Esophagus squamous epithelium (tissue), 5 donors: ENCODE measurements at regions not wholly inside any gene's neighbourhood (a gene's known extent, or its start where the extent isn't known, plus 50 kb on each side); places are given as distances from the start of the nearest gene placed in this dataset.
"Not testable (repeated sequence)": the region's sequence is repeated elsewhere in the genome, so short reads cannot be mapped to it uniquely, and the experiment has no call there.

Source experiments
- DNase-seq: peaks from one replicate; lab custom pipeline; 2025; lab: John Stamatoyannopoulos, UW
- H3K27ac ChIP-seq, 4 donors: fragments of 200-600 bp; sonication (generic); one replicate each; pipeline ENCODE4 v1.5.1; 2016 to 2019; ENCODE audit warnings: mild to moderate bottlenecking in 1 of 4
- H3K27me3 ChIP-seq, 4 donors: fragments of 200-600 bp; sonication (generic); 1 replicate in 3 of 4; 2 replicates in 1 of 4; pipeline versions ENCODE4 v1.5.1 to v1.6.0; 2017 to 2021; ENCODE audit warnings: antibody characterized with exemption in 1 of 4
- H3K36me3 ChIP-seq, 3 donors: fragments of 200-600 bp; sonication (generic); one replicate each; pipeline ENCODE4 v1.5.1; 2016 to 2019
- H3K4me1 ChIP-seq, 3 donors: fragments of 200-600 bp; sonication (generic); one replicate each; pipeline ENCODE4 v1.5.1; 2017 to 2019
- H3K4me3 ChIP-seq, 4 donors: fragments of 200-600 bp; sonication (generic); 1 replicate in 3 of 4; 2 replicates in 1 of 4; pipeline ENCODE4 v1.5.1; 2016 to 2019; ENCODE audit warnings: mild to moderate bottlenecking in 2 of 4, moderate library complexity in 1 of 4
- H3K9me3 ChIP-seq, 3 donors: fragments of 200-600 bp; sonication (generic); one replicate each; pipeline ENCODE4 v1.5.1; 2016 to 2019
- POLR2A ChIP-seq, 4 donors: fragments of 450-650 bp; IDR thresholded peaks; one replicate each; pipeline ENCODE4 v1.6.1; 2017; ENCODE audit warnings: antibody characterized with exemption in 4 of 4, mild to moderate bottlenecking in 4 of 4, moderate library complexity in 3 of 4
- WGBS, 2 donors: methylation state at CpG; one replicate each; pipeline ENCODE4 v1.1.5; 2018; 5-methylcytosine and 5-hydroxymethylcytosine counted together
- intact Hi-C: fragments of 100-400 bp; cut with DNase I; formaldehyde crosslinking; loops from one replicate; pipeline ENCODE4 v1.15.0; 2022
- TF ChIP-seq, protein P1 (sequence below), 6 experiments: fragments of 450-650 bp in 4 of 6; fragments of 200-600 bp in 2 of 6; sonication (generic) in 2 of 6; IDR thresholded peaks; one replicate each; pipeline ENCODE4 v1.5.1; 2016 to 2019; ENCODE audit warnings: antibody characterized with exemption in 6 of 6, mild to moderate bottlenecking in 4 of 6, moderate library complexity in 4 of 6
- donor health status: DM: yes; HTN: yes; CAD: no.

DNA sequence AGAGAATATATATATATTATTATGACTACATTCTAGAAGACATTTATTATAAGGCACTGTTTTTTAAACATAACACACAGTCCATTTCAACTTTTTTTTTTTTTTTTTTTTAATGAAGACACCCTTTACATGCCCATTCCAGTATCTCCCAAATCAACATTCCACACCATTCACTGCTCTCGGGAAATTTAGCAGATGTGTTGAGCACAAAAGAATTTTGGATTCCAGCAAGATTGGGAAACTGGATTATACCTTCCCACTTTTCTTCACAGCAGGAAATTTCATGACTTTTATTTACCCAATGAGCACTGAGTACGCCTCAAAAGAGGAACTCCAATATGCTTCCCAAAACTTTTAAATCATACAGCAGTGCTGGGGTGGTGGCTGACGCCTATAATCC is 333.6 kb upstream of the DAB2 start:
- 67 to 76% methylated on average over 3 of the region's 3 CpGs for WGBS, 2 donors
- Histone ChIP-seq H3K36me3 (no peaks in the 10 kb centered on the region), H3K27me3 (no peaks in the 10 kb centered on the region), H3K4me3 (no peak overlapping the region), H3K27ac (no peak overlapping the region), H3K9me3 (no peaks in the 10 kb centered on the region), H3K4me1 (no peaks in the 10 kb centered on the region)
- intact Hi-C loops: no loop called here
- no peak for DNase-seq
- TF ChIP-seq, protein P1, sequence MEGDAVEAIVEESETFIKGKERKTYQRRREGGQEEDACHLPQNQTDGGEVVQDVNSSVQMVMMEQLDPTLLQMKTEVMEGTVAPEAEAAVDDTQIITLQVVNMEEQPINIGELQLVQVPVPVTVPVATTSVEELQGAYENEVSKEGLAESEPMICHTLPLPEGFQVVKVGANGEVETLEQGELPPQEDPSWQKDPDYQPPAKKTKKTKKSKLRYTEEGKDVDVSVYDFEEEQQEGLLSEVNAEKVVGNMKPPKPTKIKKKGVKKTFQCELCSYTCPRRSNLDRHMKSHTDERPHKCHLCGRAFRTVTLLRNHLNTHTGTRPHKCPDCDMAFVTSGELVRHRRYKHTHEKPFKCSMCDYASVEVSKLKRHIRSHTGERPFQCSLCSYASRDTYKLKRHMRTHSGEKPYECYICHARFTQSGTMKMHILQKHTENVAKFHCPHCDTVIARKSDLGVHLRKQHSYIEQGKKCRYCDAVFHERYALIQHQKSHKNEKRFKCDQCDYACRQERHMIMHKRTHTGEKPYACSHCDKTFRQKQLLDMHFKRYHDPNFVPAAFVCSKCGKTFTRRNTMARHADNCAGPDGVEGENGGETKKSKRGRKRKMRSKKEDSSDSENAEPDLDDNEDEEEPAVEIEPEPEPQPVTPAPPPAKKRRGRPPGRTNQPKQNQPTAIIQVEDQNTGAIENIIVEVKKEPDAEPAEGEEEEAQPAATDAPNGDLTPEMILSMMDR (IDR thresholded peaks at IDR 0.05): no peak

DNA sequence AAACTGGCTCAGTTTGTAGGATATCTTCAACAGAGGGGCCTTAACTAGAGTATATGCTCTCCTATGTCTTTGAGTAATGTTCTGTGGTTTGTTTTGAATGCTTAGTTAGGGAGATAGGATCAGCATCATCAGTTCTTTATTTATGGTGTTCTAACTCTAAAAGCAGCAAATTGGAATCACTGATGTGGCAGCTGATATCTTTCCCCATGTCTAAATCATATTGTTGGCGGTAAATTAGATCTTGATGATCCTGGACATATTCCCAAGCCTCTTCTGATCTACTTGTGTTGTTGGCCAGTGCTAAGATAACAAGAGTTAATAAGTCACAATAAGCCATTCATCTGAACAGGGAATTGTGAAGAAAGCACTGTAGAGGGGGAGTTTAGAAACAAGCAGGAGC is 332.4 kb upstream of the DAB2 start:
- H3K9me3 ChIP-seq: no peaks in the 10 kb centered on the region
- no peak overlapping the region for H3K27ac ChIP-seq
- no peak for TF ChIP-seq POLR2A (IDR thresholded peaks at IDR 0.05)
- TF ChIP-seq, protein P1 (IDR thresholded peaks at IDR 0.05): no peak
- H3K4me1 ChIP-seq: no peaks in the 10 kb centered on the region
- DNase-seq: no peak
- WGBS, 2 donors: 77 to 83% methylated on average over 1 of the region's 1 CpG
- H3K36me3 ChIP-seq: no peaks in the 10 kb centered on the region
- no peaks in the 10 kb centered on the region for H3K27me3 ChIP-seq
- H3K4me3 ChIP-seq: no peak overlapping the region
- intact Hi-C loops: no loop called here

- Histone ChIP-seq H3K4me1 (no peaks in the 10 kb centered on the region), H3K27me3 (no peaks in the 10 kb centered on the region), H3K27ac (no peak overlapping the region), H3K9me3 (no peaks in the 10 kb centered on the region), H3K36me3 (no peaks in the 10 kb centered on the region), H3K4me3 (no peak overlapping the region)
- no peak for DNase-seq
- intact Hi-C loops: no loop called here
- TF ChIP-seq, protein P1 (IDR thresholded peaks at IDR 0.05): no peak
- TF ChIP-seq POLR2A (IDR thresholded peaks at IDR 0.05): no peak
Observed at GRCh38 chr5:39755986-39756385, 331.2 kb upstream of the DAB2 start.

GRCh38 chr5:39755452-39755851 is 330.7 kb upstream of the DAB2 start:
- Histone ChIP-seq H3K27me3 (no peaks in the 10 kb centered on the region), H3K9me3 (no peaks in the 10 kb centered on the region), H3K4me3 (no peak overlapping the region), H3K36me3 (no peaks in the 10 kb centered on the region), H3K27ac (no peak overlapping the region), H3K4me1 (no peaks in the 10 kb centered on the region)
- TF ChIP-seq POLR2A (IDR thresholded peaks at IDR 0.05): no peak
- TF ChIP-seq, protein P1 (IDR thresholded peaks at IDR 0.05): no peak
- DNase-seq: no peak
- intact Hi-C loops: no loop called here

GRCh38 chr5:39753747-39754146 is 329.0 kb upstream of the DAB2 start:
- H3K27ac ChIP-seq, H3K36me3 ChIP-seq, DNase-seq, H3K4me3 ChIP-seq, H3K27me3 ChIP-seq, H3K4me1 ChIP-seq, H3K9me3 ChIP-seq, intact Hi-C loops: not testable (repeated sequence)
- WGBS, 2 donors: 88 to 100% methylated on average over 1 of the region's 1 CpG

DNA sequence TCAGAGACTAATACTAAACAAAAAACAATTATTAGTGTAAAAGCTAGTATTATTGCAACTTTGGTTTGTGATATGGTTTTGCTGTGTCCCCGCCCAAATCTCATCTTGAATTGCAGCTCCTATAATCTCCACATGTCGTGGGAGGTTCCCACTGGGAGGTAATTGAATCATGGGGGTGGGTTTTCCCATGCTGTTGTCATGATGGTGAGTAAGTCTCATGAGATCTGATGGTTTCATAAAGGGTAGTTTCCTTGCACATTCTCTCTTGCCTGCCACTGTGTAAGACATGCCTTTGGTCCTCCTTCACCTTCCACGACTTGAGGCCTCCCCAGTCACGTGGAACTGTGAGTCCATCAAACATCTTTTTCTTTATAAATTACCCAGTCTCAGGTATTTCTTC is 325.9 kb upstream of the DAB2 start:
- H3K4me3 ChIP-seq: no peak overlapping the region
- WGBS, 2 donors: 78 to 89% methylated on average over 4 of the region's 4 CpGs
- TF ChIP-seq, protein P1 (IDR thresholded peaks at IDR 0.05): no peak
- no peak for TF ChIP-seq POLR2A (IDR thresholded peaks at IDR 0.05)

More for the DNA sequence above, 325.9 kb upstream of the DAB2 start:
- H3K4me1 ChIP-seq: no peaks in the 10 kb centered on the region
- H3K27me3 ChIP-seq: no peaks in the 10 kb centered on the region
- intact Hi-C loops: no loop called here
- H3K36me3 ChIP-seq: no peaks in the 10 kb centered on the region
- no peak for DNase-seq
- no peak overlapping the region for H3K27ac ChIP-seq
- H3K9me3 ChIP-seq: no peaks in the 10 kb centered on the region
